ENCODE measurements at regions not wholly inside any gene's neighbourhood (a gene's known extent, or its start where the extent isn't known, plus 50 kb on each side); places are given as distances from the start of the nearest gene placed in this dataset.

DNA sequence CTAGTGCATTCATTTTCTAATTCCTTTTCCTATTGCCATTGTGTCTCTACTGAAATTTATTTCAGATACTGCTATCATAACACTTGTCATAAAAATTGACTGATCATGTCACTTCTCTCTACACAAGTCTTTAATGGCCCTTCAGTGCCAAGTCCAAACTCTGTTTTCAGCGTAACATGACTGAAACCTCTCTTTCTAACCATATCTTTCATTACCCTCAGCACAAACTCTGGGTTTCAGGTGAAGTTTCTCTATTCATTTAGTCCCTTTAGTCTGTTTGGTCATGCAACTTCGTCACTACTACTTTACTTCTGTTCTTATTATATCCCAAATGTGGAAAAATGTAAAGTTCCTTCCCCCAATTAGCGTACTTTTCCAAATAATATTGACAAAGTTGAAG is 234.9 kb downstream of the OGFRL1 start:
- TF ChIP-seq, protein P1, sequence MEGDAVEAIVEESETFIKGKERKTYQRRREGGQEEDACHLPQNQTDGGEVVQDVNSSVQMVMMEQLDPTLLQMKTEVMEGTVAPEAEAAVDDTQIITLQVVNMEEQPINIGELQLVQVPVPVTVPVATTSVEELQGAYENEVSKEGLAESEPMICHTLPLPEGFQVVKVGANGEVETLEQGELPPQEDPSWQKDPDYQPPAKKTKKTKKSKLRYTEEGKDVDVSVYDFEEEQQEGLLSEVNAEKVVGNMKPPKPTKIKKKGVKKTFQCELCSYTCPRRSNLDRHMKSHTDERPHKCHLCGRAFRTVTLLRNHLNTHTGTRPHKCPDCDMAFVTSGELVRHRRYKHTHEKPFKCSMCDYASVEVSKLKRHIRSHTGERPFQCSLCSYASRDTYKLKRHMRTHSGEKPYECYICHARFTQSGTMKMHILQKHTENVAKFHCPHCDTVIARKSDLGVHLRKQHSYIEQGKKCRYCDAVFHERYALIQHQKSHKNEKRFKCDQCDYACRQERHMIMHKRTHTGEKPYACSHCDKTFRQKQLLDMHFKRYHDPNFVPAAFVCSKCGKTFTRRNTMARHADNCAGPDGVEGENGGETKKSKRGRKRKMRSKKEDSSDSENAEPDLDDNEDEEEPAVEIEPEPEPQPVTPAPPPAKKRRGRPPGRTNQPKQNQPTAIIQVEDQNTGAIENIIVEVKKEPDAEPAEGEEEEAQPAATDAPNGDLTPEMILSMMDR (IDR thresholded peaks at IDR 0.05): no peak
- no peak for TF ChIP-seq POLR2AphosphoS5 (IDR thresholded peaks at IDR 0.05; ENCODE audit: insufficient read depth in 1 of 2, low read depth in 1 of 2)
- TF ChIP-seq POLR2A (IDR thresholded peaks at IDR 0.05): no peak
